K562 (cell line): ENCODE measurements at regions not wholly inside any gene's neighbourhood (a gene's known extent, or its start where the extent isn't known, plus 50 kb on each side); places are given as distances from the start of the nearest gene placed in this dataset.

Source experiments
- ATAC-seq: fragments of 200-7000 bp; cut with Tn5 transposase; 3 replicates; pipeline ENCODE4 v1.9.1; 2020; ENCODE audit warnings: moderate library complexity
- BruUV-seq: library from RNA; stranded (reverse); fragments of 400-500 nt; replicated peaks from 2 replicates; lab custom pipeline; 2021; lab: Mats Ljungman, UMichigan
- CTCF ChIA-PET: fragments of 300-600 bp; formaldehyde crosslinking; extraction: SDS; loops from one replicate; lab custom pipeline; 2021; ENCODE audit warnings: low intra/inter-chr PET ratio; lab: Yijun Ruan, JAX
- POLR2A ChIA-PET: fragments of 300-600, 350-650 bp; sonication (Branson Sonifier 250); formaldehyde crosslinking; extraction: SDS; loops from one replicate; lab custom pipeline; 2021; ENCODE audit warnings: antibody characterized with exemption, inconsistent platforms; lab: Yijun Ruan, JAX
- DNase-seq, 4 experiments: peaks; one replicate each; pipeline versions ENCODE4 v3.0.0 to v3.0.0-alpha.2; 2011 to 2018; ENCODE audit warnings: low spot score in 3 of 4, mixed read lengths in 3 of 4; ENCODE audit errors: extremely low read depth in 1 of 4
- FAIRE-seq: peaks from 2 replicates; lab custom pipeline; 2011; peaks lifted over from hg19 to GRCh38; lab: Jason Lieb, UNC
- H2AFZ ChIP-seq: 2 replicates; pipeline ENCODE4 v1.6.0; 2011; ENCODE audit warnings: low read depth, low read length, control low read depth, inconsistent platforms
- H3K27ac ChIP-seq: fragments of 200-600 bp; 3 replicates; pipeline ENCODE4 v1.8.0; 2011; ENCODE audit warnings: low read depth, mild to moderate bottlenecking, control low read depth, inconsistent platforms, low read length, moderate library complexity, mixed read lengths; ENCODE audit errors: extremely low read depth
- H3K27me3 ChIP-seq, 2 experiments: fragments of 300-600 bp in 1 of 2; 2 replicates in 1 of 2; 3 replicates in 1 of 2; pipeline versions ENCODE4 v1.6.0 to v1.8.0; 2011; ENCODE audit warnings: inconsistent platforms in 2 of 2, low read length in 2 of 2, mild to moderate bottlenecking in 1 of 2, mixed read lengths in 1 of 2, moderate library complexity in 1 of 2; ENCODE audit not compliant: control insufficient read depth in 2 of 2, insufficient read depth in 2 of 2
- H3K36me3 ChIP-seq: fragments of 300-600 bp; 3 replicates; pipeline ENCODE4 v1.8.0; 2011; ENCODE audit warnings: mild to moderate bottlenecking, low read length, inconsistent platforms; ENCODE audit not compliant: control insufficient read depth, insufficient read depth
- H3K4me1 ChIP-seq, 2 experiments: fragments of 200-600 bp in 1 of 2; replicated peaks in 1 of 2; 2 replicates in 1 of 2; 3 replicates in 1 of 2; pipeline versions ENCODE4 v1.5.1 to v1.8.0; 2011; ENCODE audit warnings: inconsistent platforms in 2 of 2, low read length in 2 of 2, mild to moderate bottlenecking in 1 of 2, mixed read lengths in 1 of 2, moderate library complexity in 1 of 2; ENCODE audit not compliant: control insufficient read depth in 2 of 2, insufficient read depth in 2 of 2
- H3K4me2 ChIP-seq: 2 replicates; pipeline ENCODE4 v1.6.1; 2011; ENCODE audit warnings: low read length, control low read depth, inconsistent platforms, mixed read lengths; ENCODE audit not compliant: insufficient read depth
- H3K4me3 ChIP-seq: fragments of 200-600 bp; sonication (generic), shearing (Covaris generic); 2 replicates; pipeline ENCODE4 v1.5.1; 2016; ENCODE audit warnings: control low read depth, inconsistent platforms
- H3K79me2 ChIP-seq: fragments of 200-600 bp; 3 replicates; pipeline ENCODE4 v1.8.0; 2011; ENCODE audit warnings: low read length, inconsistent platforms; ENCODE audit not compliant: control insufficient read depth, insufficient read depth
- H3K9ac ChIP-seq, 2 experiments: 2 replicates each; pipeline versions ENCODE4 v1.6.0 to v1.6.1; 2011; ENCODE audit warnings: low read depth in 2 of 2, low read length in 2 of 2, control low read depth in 1 of 2, inconsistent platforms in 1 of 2, mild to moderate bottlenecking in 1 of 2, mixed read lengths in 1 of 2; ENCODE audit not compliant: insufficient read depth in 1 of 2
- H3K9me1 ChIP-seq: one replicate; pipeline ENCODE4 v1.6.0; 2011; ENCODE audit warnings: inconsistent platforms, mild to moderate bottlenecking, low read length, moderate library complexity; ENCODE audit not compliant: control insufficient read depth, insufficient read depth
- H3K9me3 ChIP-seq: replicated peaks from 2 replicates; pipeline ENCODE4 v1.5.1; 2011; ENCODE audit warnings: low read depth, low read length, inconsistent platforms; ENCODE audit not compliant: control insufficient read depth, insufficient read depth
- H4K20me1 ChIP-seq: replicated peaks from 2 replicates; pipeline ENCODE4 v1.6.1; 2011; ENCODE audit warnings: low read length, inconsistent platforms, mixed read lengths; ENCODE audit not compliant: control insufficient read depth, insufficient read depth
- FOXJ2 ChIP-seq: fragments of 200-800 bp; sonication (Bioruptor generic); IDR thresholded peaks from 2 replicates; pipeline ENCODE4 v1.6.1; 2016; ENCODE audit warnings: missing genetic modification characterization, missing compliant biosample characterization
- MXD1 ChIP-seq: fragments of 250-450 bp; sonication (Bioruptor Pico); IDR thresholded peaks from 2 replicates; pipeline ENCODE4 v1.8.0; 2021; ENCODE audit warnings: borderline replicate concordance, mild to moderate bottlenecking, moderate library complexity; ENCODE audit not compliant: poor library complexity, severe bottlenecking
- RFX1 ChIP-seq: fragments of 450-650 bp; IDR thresholded peaks from 2 replicates; pipeline ENCODE4 v1.6.1; 2016; ENCODE audit warnings: mild to moderate bottlenecking, moderate library complexity
- SNAPC5 ChIP-seq: fragments of 250-450 bp; sonication (Bioruptor Pico); IDR thresholded peaks from 2 replicates; pipeline ENCODE4 v1.8.0; 2021; ENCODE audit warnings: moderate library complexity, mild to moderate bottlenecking, inconsistent platforms
- ZNF639 ChIP-seq, 2 experiments: fragments of 200-800 bp in 1 of 2; sonication (Bioruptor generic) in 1 of 2; sonication (generic) in 1 of 2; formaldehyde crosslinking in 1 of 2; IDR thresholded peaks in 1 of 2; conservative IDR thresholded peaks in 1 of 2; 2 replicates each; pipeline versions ENCODE4 v1.5.0 to v1.6.1; 2016 to 2020; ENCODE audit warnings: missing compliant biosample characterization in 1 of 2, missing genetic modification characterization in 1 of 2, missing genetic modification reagents in 1 of 2
- WGBS: fragments of 100-300 bp; shearing (Covaris generic); methylation state at CpG from one replicate; pipeline ENCODE4 v1.1.6; 2016; ENCODE audit warnings: low coverage, mixed read lengths; ENCODE audit not compliant: insufficient coverage; ENCODE audit errors: missing lambda C conversion rate; 5-methylcytosine and 5-hydroxymethylcytosine counted together
- in situ Hi-C: fragments of 300-500 bp; cut with MboI; formaldehyde crosslinking; loops from 4 replicates; pipeline ENCODE4 v1.15.0; 2018; ENCODE audit warnings: inconsistent platforms, mixed read lengths
- intact Hi-C: fragments of 100-400 bp; cut with micrococcal nuclease; formaldehyde crosslinking; loops from 2 replicates; pipeline ENCODE4 v1.14.2; 2022

- in situ Hi-C loops: no loop called here
Observed at GRCh38 chr12:91574391-91574790, 391.8 kb upstream of the DCN start.

More at GRCh38 chr12:91574391-91574790, 391.8 kb upstream of the DCN start:
- Histone ChIP-seq H3K36me3 (peaks cover 4% of the 10 kb centered on the region; the same call in 1 of the 3 replicates), H3K4me3 (no peak overlapping the region), H4K20me1 (no peaks in the 10 kb centered on the region), H3K9ac (no peak overlapping the region), H3K27ac (no peak overlapping the region), H3K4me1 (no peaks in the 10 kb centered on the region), H3K79me2 (peaks cover 23% of the 10 kb centered on the region), H3K9me1 (no peaks in the 10 kb centered on the region), H3K4me2 (no peak overlapping the region), H2AFZ (no peak overlapping the region), H3K9me3 (no peaks in the 10 kb centered on the region), H3K27me3 (no peaks in the 10 kb centered on the region)
- no peak for FAIRE-seq
- CTCF ChIA-PET: no interaction called here
- no peak for TF ChIP-seq MXD1
- no peak for TF ChIP-seq SNAPC5 (CRISPR knock-in tag)
- TF ChIP-seq FOXJ2: 0 out of 2 replicates have a peak, but pooled peaks have one; percentile 24
- no peak for TF ChIP-seq ZNF639 (CRISPR knock-in tag; conservative IDR thresholded peaks at IDR 0.05 in 1 of 2, IDR thresholded peaks at IDR 0.05 in 1 of 2)
- peak; percentile 78 for TF ChIP-seq RFX1
- no peak for DNase-seq
- no TSS peak for BruUV-seq
- ATAC-seq: no peak
- POLR2A ChIA-PET: interaction anchor here (0.6 to 2.0 kb wide), 2 partner anchors 12 to 29 kb away, joined by 3 to 6 read pairs; no protein-coding TSS in a partner anchor
- 71% methylated on average over 1 of the region's 1 CpG for WGBS
- intact Hi-C loops: no loop called here
